ENCODE measurements at regions not wholly inside any gene's neighbourhood (a gene's known extent, or its start where the extent isn't known, plus 50 kb on each side); places are given as distances from the start of the nearest gene placed in this dataset.

DNA sequence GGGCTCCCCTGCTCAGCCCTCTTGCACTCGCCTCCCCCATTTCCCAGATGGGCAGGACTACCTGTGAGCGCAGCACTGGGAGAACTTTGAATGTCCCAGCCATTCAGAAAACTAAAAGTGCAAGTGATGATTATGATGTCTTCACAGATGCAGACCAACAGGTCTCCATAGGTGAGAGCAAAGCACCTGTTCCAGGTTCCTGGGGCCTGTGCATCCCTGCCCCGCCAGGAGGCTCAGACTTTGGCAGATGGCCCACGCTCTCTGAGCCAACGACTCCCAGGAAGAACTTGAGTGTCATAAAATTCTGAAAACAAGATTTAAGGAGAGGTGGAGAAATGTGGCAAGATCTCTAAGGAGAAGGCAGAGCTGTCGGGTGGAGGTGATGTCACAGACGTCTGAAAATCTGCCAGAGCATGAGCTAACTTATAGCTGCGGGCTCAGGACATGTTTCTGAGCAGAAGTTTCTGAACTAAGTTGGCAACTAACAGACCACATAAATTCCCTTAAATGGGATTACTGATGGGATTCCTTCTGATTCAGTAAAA, 110.8 kb upstream of the IGF1R start:
- TF ChIP-seq, protein P1, sequence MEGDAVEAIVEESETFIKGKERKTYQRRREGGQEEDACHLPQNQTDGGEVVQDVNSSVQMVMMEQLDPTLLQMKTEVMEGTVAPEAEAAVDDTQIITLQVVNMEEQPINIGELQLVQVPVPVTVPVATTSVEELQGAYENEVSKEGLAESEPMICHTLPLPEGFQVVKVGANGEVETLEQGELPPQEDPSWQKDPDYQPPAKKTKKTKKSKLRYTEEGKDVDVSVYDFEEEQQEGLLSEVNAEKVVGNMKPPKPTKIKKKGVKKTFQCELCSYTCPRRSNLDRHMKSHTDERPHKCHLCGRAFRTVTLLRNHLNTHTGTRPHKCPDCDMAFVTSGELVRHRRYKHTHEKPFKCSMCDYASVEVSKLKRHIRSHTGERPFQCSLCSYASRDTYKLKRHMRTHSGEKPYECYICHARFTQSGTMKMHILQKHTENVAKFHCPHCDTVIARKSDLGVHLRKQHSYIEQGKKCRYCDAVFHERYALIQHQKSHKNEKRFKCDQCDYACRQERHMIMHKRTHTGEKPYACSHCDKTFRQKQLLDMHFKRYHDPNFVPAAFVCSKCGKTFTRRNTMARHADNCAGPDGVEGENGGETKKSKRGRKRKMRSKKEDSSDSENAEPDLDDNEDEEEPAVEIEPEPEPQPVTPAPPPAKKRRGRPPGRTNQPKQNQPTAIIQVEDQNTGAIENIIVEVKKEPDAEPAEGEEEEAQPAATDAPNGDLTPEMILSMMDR (conservative IDR thresholded peaks at IDR 0.05; ENCODE audit: low read depth, low read length), result no peak
- no peak for TF ChIP-seq EZH2phosphoT487 (IDR thresholded peaks at IDR 0.05; ENCODE audit: borderline replicate concordance, low read length)
